ENCODE measurements at regions not wholly inside any gene's neighbourhood (a gene's known extent, or its start where the extent isn't known, plus 50 kb on each side); places are given as distances from the start of the nearest gene placed in this dataset.

GRCh38 chr5:96220610-96221390, 212.2 kb downstream of the PCSK1 start:
- Histone ChIP-seq H3K36me3 (ENCODE audit: insufficient read depth, low read length) (no peaks in the 10 kb centered on the region), H3K4me1 (ENCODE audit: control insufficient read depth, insufficient read depth, low read length) (peaks cover 47% of the 10 kb centered on the region), H3K4me2 (ENCODE audit: low read length) (peak overlapping the region; percentile 56), H3K27me3 (ENCODE audit: control insufficient read depth, insufficient read depth, low read length) (no peaks in the 10 kb centered on the region), H3K9me3 (replicated peaks; ENCODE audit: low read length) (no peaks in the 10 kb centered on the region), H3K4me3 (ENCODE audit: low read length) (no peak overlapping the region), H3K9ac (ENCODE audit: low read depth, low read length) (peak overlapping the region; percentile 84)

- H3K9me3 ChIP-seq (replicated peaks; ENCODE audit: low read length) = no peaks in the 10 kb centered on the region
- H3K4me2 ChIP-seq (ENCODE audit: low read length) = peak overlapping the region; percentile 56
- no peaks in the 10 kb centered on the region for H3K27me3 ChIP-seq (ENCODE audit: control insufficient read depth, insufficient read depth, low read length)
- H3K36me3 ChIP-seq (ENCODE audit: insufficient read depth, low read length) = no peaks in the 10 kb centered on the region
- peak overlapping the region; percentile 13 for H3K4me3 ChIP-seq (ENCODE audit: low read length)
- peak overlapping the region; percentile 84 for H3K9ac ChIP-seq (ENCODE audit: low read depth, low read length)
- H3K4me1 ChIP-seq (ENCODE audit: control insufficient read depth, insufficient read depth, low read length) = peaks cover 46% of the 10 kb centered on the region
Measured at GRCh38 chr5:96219580-96220281, 213.3 kb downstream of the PCSK1 start.

GRCh38 chr5:96218653-96219052, 214.4 kb downstream of the PCSK1 start:
- Histone ChIP-seq H3K4me1 (ENCODE audit: control insufficient read depth, insufficient read depth, low read length) (peaks cover 46% of the 10 kb centered on the region), H3K4me2 (ENCODE audit: low read length) (no peak overlapping the region), H3K36me3 (ENCODE audit: insufficient read depth, low read length) (no peaks in the 10 kb centered on the region), H3K4me3 (ENCODE audit: low read length) (no peak overlapping the region), H3K27me3 (ENCODE audit: control insufficient read depth, insufficient read depth, low read length) (no peaks in the 10 kb centered on the region), H3K9ac (ENCODE audit: low read depth, low read length) (peak overlapping the region; percentile 18), H3K9me3 (replicated peaks; ENCODE audit: low read length) (no peaks in the 10 kb centered on the region)

- H3K36me3 ChIP-seq (ENCODE audit: insufficient read depth, low read length) = no peaks in the 10 kb centered on the region
- no peak overlapping the region for H3K4me3 ChIP-seq (ENCODE audit: low read length)
- H3K9ac ChIP-seq (ENCODE audit: low read depth, low read length) = no peak overlapping the region
- peaks cover 29% of the 10 kb centered on the region for H3K4me1 ChIP-seq (ENCODE audit: control insufficient read depth, insufficient read depth, low read length)
- no peaks in the 10 kb centered on the region for H3K9me3 ChIP-seq (replicated peaks; ENCODE audit: low read length)
- H3K27me3 ChIP-seq (ENCODE audit: control insufficient read depth, insufficient read depth, low read length) = no peaks in the 10 kb centered on the region
- no peak overlapping the region for H3K4me2 ChIP-seq (ENCODE audit: low read length)
Measured at GRCh38 chr5:96214442-96215197, 218.4 kb downstream of the PCSK1 start.

GRCh38 chr5:96209829-96210228, 223.2 kb downstream of the PCSK1 start:
- Histone ChIP-seq H3K4me3 (ENCODE audit: low read length) (no peak overlapping the region), H3K9me3 (replicated peaks; ENCODE audit: low read length) (peaks cover 5% of the 10 kb centered on the region), H3K27me3 (ENCODE audit: control insufficient read depth, insufficient read depth, low read length) (no peaks in the 10 kb centered on the region), H3K36me3 (ENCODE audit: insufficient read depth, low read length) (no peaks in the 10 kb centered on the region), H3K4me2 (ENCODE audit: low read length) (peak overlapping the region; percentile 25), H3K9ac (ENCODE audit: low read depth, low read length) (no peak overlapping the region), H3K4me1 (ENCODE audit: control insufficient read depth, insufficient read depth, low read length) (peaks cover 9% of the 10 kb centered on the region)

- no peaks in the 10 kb centered on the region for H3K27me3 ChIP-seq (ENCODE audit: control insufficient read depth, insufficient read depth, low read length)
- H3K4me2 ChIP-seq (ENCODE audit: low read length) = no peak overlapping the region
- H3K36me3 ChIP-seq (ENCODE audit: insufficient read depth, low read length) = no peaks in the 10 kb centered on the region
- H3K4me3 ChIP-seq (ENCODE audit: low read length) = no peak overlapping the region
- H3K9ac ChIP-seq (ENCODE audit: low read depth, low read length) = no peak overlapping the region
- H3K9me3 ChIP-seq (replicated peaks; ENCODE audit: low read length) = peaks cover 5% of the 10 kb centered on the region
- H3K4me1 ChIP-seq (ENCODE audit: control insufficient read depth, insufficient read depth, low read length) = peaks cover 22% of the 10 kb centered on the region
Measured at GRCh38 chr5:96207420-96207819, 225.6 kb downstream of the PCSK1 start.

- Histone ChIP-seq H3K36me3 (ENCODE audit: insufficient read depth, low read length) (no peaks in the 10 kb centered on the region), H3K9ac (ENCODE audit: low read depth, low read length) (no peak overlapping the region), H3K9me3 (replicated peaks; ENCODE audit: low read length) (peaks cover 5% of the 10 kb centered on the region), H3K4me2 (ENCODE audit: low read length) (peak overlapping the region; percentile 25), H3K4me3 (ENCODE audit: low read length) (no peak overlapping the region), H3K27me3 (ENCODE audit: control insufficient read depth, insufficient read depth, low read length) (no peaks in the 10 kb centered on the region), H3K4me1 (ENCODE audit: control insufficient read depth, insufficient read depth, low read length) (peaks cover 18% of the 10 kb centered on the region)
Measured at GRCh38 chr5:96203761-96204160, 229.3 kb downstream of the PCSK1 start.

GRCh38 chr5:96201503-96201902, 231.5 kb downstream of the PCSK1 start:
- Histone ChIP-seq H3K36me3 (ENCODE audit: insufficient read depth, low read length) (no peaks in the 10 kb centered on the region), H3K4me1 (ENCODE audit: control insufficient read depth, insufficient read depth, low read length) (peaks cover 24% of the 10 kb centered on the region), H3K9me3 (replicated peaks; ENCODE audit: low read length) (no peaks in the 10 kb centered on the region), H3K4me3 (ENCODE audit: low read length) (no peak overlapping the region), H3K9ac (ENCODE audit: low read depth, low read length) (no peak overlapping the region), H3K27me3 (ENCODE audit: control insufficient read depth, insufficient read depth, low read length) (no peaks in the 10 kb centered on the region), H3K4me2 (ENCODE audit: low read length) (no peak overlapping the region)

- no peaks in the 10 kb centered on the region for H3K36me3 ChIP-seq (ENCODE audit: insufficient read depth, low read length)
- H3K9ac ChIP-seq (ENCODE audit: low read depth, low read length) = no peak overlapping the region
- H3K4me1 ChIP-seq (ENCODE audit: control insufficient read depth, insufficient read depth, low read length) = peaks cover 24% of the 10 kb centered on the region
- no peaks in the 10 kb centered on the region for H3K9me3 ChIP-seq (replicated peaks; ENCODE audit: low read length)
- H3K4me3 ChIP-seq (ENCODE audit: low read length) = no peak overlapping the region
- H3K27me3 ChIP-seq (ENCODE audit: control insufficient read depth, insufficient read depth, low read length) = no peaks in the 10 kb centered on the region
- H3K4me2 ChIP-seq (ENCODE audit: low read length) = no peak overlapping the region
Measured at GRCh38 chr5:96200641-96201040, 232.4 kb downstream of the PCSK1 start.

GRCh38 chr5:96199713-96200183, 233.3 kb downstream of the PCSK1 start:
- Histone ChIP-seq H3K4me1 (ENCODE audit: control insufficient read depth, insufficient read depth, low read length) (peaks cover 32% of the 10 kb centered on the region), H3K4me3 (ENCODE audit: low read length) (no peak overlapping the region), H3K9ac (ENCODE audit: low read depth, low read length) (no peak overlapping the region)

GRCh38 chr5:96198356-96199058, 234.5 kb downstream of the PCSK1 start:
- H3K4me1 ChIP-seq (ENCODE audit: control insufficient read depth, insufficient read depth, low read length) = peaks cover 24% of the 10 kb centered on the region
- no peak overlapping the region for H3K4me3 ChIP-seq (ENCODE audit: low read length)
- no peaks in the 10 kb centered on the region for H3K9me3 ChIP-seq (replicated peaks; ENCODE audit: low read length)
- H3K4me2 ChIP-seq (ENCODE audit: low read length) = no peak overlapping the region
- H3K27me3 ChIP-seq (ENCODE audit: control insufficient read depth, insufficient read depth, low read length) = no peaks in the 10 kb centered on the region
- no peak overlapping the region for H3K9ac ChIP-seq (ENCODE audit: low read depth, low read length)
- no peaks in the 10 kb centered on the region for H3K36me3 ChIP-seq (ENCODE audit: insufficient read depth, low read length)

More at GRCh38 chr5:96199713-96200183, 233.3 kb downstream of the PCSK1 start:
- Histone ChIP-seq H3K4me2 (ENCODE audit: low read length) (no peak overlapping the region), H3K27me3 (ENCODE audit: control insufficient read depth, insufficient read depth, low read length) (no peaks in the 10 kb centered on the region), H3K36me3 (ENCODE audit: insufficient read depth, low read length) (no peaks in the 10 kb centered on the region), H3K9me3 (replicated peaks; ENCODE audit: low read length) (no peaks in the 10 kb centered on the region)
